ENCODE measurements at regions not wholly inside any gene's neighbourhood (a gene's known extent, or its start where the extent isn't known, plus 50 kb on each side); places are given as distances from the start of the nearest gene placed in this dataset.

GRCh38 chr2:194044321-194044720 is 1612.7 kb upstream of the SLC39A10 start:
- no peak for TF ChIP-seq JUND (IDR thresholded peaks at IDR 0.05; ENCODE audit: low read depth, low read length)
- TF ChIP-seq POLR2A (IDR thresholded peaks at IDR 0.05; ENCODE audit: low read depth, low read length) = no peak
- no peak for TF ChIP-seq CTCF (IDR thresholded peaks at IDR 0.05 in 2 of 3, conservative IDR thresholded peaks at IDR 0.05 in 1 of 3; ENCODE audit: control insufficient read depth in 2 of 3, extremely low read depth in 1 of 3, insufficient read depth in 1 of 3, low read depth in 3 of 3, low read length in 3 of 3)
- TF ChIP-seq ZSCAN29 (IDR thresholded peaks at IDR 0.05) = no peak

Measured in GM12878 (cell line).